ENCODE measurements at regions not wholly inside any gene's neighbourhood (a gene's known extent, or its start where the extent isn't known, plus 50 kb on each side); places are given as distances from the start of the nearest gene placed in this dataset.
"Not testable (repeated sequence)": the region's sequence is repeated elsewhere in the genome, so short reads cannot be mapped to it uniquely, and the experiment has no call there.

DNA sequence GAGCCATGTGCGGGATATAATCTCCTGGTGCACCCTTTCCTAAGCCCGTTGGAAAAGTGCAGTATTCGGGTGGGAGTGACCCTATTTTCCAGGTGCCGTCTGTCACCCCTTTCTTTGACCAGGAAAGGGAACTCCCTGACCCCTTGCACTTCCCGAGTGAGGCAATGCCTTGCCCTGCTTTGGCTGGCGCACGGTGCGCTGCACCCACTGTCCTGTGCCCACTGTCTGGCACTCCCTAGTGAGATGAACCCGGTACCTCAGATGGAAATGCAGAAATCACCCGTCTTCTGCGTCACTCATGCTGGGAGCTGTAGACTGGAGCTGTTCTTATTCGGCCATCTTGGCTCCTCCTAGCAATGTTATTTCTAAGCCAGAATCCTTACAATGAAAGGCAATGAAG lies 121.1 kb downstream of the TAF11L14 start:
- no CpG with 5 or more reads among the region's 12 CpGs for WGBS (ENCODE audit: insufficient coverage, low lambda C conversion rate)
- H3K27me3 ChIP-seq (ENCODE audit: control insufficient read depth, insufficient read depth, low read length); H3K4me3 ChIP-seq (ENCODE audit: low read length); H3K27ac ChIP-seq (ENCODE audit: low read length); H3K9me3 ChIP-seq (ENCODE audit: control insufficient read depth, low read depth, low read length); DNase-seq; H3K4me1 ChIP-seq (ENCODE audit: control insufficient read depth, insufficient read depth, low read length); H3K36me3 ChIP-seq (ENCODE audit: control insufficient read depth, insufficient read depth, low read length): not testable (repeated sequence)

- DNase-seq = no peak
- H3K27me3 ChIP-seq (ENCODE audit: control insufficient read depth, insufficient read depth, low read length) = no peaks in the 10 kb centered on the region
- H3K4me3 ChIP-seq (ENCODE audit: low read length) = no peak overlapping the region
- no peak overlapping the region for H3K27ac ChIP-seq (ENCODE audit: low read length)
- 100% methylated on average over 1 of the region's 4 CpGs for WGBS (ENCODE audit: insufficient coverage, low lambda C conversion rate)
- H3K36me3 ChIP-seq (ENCODE audit: control insufficient read depth, insufficient read depth, low read length) = no peaks in the 10 kb centered on the region
- no peaks in the 10 kb centered on the region for H3K4me1 ChIP-seq (ENCODE audit: control insufficient read depth, insufficient read depth, low read length)
- no peaks in the 10 kb centered on the region for H3K9me3 ChIP-seq (ENCODE audit: control insufficient read depth, low read depth, low read length)
Measured at GRCh38 chr5:17761326-17761725, 127.1 kb downstream of the TAF11L14 start.

- Histone ChIP-seq H3K36me3 (ENCODE audit: control insufficient read depth, insufficient read depth, low read length) (no peaks in the 10 kb centered on the region), H3K27me3 (ENCODE audit: control insufficient read depth, insufficient read depth, low read length) (no peaks in the 10 kb centered on the region), H3K4me1 (ENCODE audit: control insufficient read depth, insufficient read depth, low read length) (no peaks in the 10 kb centered on the region), H3K4me3 (ENCODE audit: low read length) (no peak overlapping the region), H3K27ac (ENCODE audit: low read length) (no peak overlapping the region), H3K9me3 (ENCODE audit: control insufficient read depth, low read depth, low read length) (no peaks in the 10 kb centered on the region)
- DNase-seq = no peak
- 100% methylated on average over 1 of the region's 1 CpG for WGBS (ENCODE audit: insufficient coverage, low lambda C conversion rate)
Measured at GRCh38 chr5:17763301-17763700, 129.0 kb downstream of the TAF11L14 start.

DNA sequence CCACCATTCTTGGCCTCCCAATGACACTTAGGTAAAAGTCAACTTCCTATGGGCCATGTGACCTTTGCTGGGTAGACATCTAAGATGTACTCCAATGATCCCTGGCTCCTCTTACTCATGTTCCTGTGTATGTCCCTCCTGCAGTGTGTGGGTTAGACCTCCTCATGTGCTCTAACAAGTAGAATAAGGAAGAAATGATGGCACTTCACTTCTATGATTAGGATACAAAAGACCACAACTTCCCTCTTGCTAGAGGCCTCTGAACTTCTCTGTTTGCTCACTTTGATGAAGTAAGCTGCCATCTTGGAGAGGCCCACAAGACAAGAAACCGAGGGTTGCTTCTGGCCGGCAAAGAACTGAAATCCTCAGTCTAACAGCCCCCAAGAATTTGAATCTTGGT lies 131.8 kb downstream of the TAF11L14 start:
- H3K9me3 ChIP-seq (ENCODE audit: control insufficient read depth, low read depth, low read length) = no peaks in the 10 kb centered on the region
- no peaks in the 10 kb centered on the region for H3K36me3 ChIP-seq (ENCODE audit: control insufficient read depth, insufficient read depth, low read length)
- DNase-seq = no peak
- no CpG with 5 or more reads among the region's 2 CpGs for WGBS (ENCODE audit: insufficient coverage, low lambda C conversion rate)
- no peaks in the 10 kb centered on the region for H3K27me3 ChIP-seq (ENCODE audit: control insufficient read depth, insufficient read depth, low read length)
- no peak overlapping the region for H3K4me3 ChIP-seq (ENCODE audit: low read length)
- H3K4me1 ChIP-seq (ENCODE audit: control insufficient read depth, insufficient read depth, low read length) = no peaks in the 10 kb centered on the region
- no peak overlapping the region for H3K27ac ChIP-seq (ENCODE audit: low read length)

- DNase-seq = no peak
- no CpG with 5 or more reads among the region's 3 CpGs for WGBS (ENCODE audit: insufficient coverage, low lambda C conversion rate)
- H3K9me3 ChIP-seq (ENCODE audit: control insufficient read depth, low read depth, low read length) = no peaks in the 10 kb centered on the region
- no peak overlapping the region for H3K4me3 ChIP-seq (ENCODE audit: low read length)
- H3K27me3 ChIP-seq (ENCODE audit: control insufficient read depth, insufficient read depth, low read length) = no peaks in the 10 kb centered on the region
- no peaks in the 10 kb centered on the region for H3K36me3 ChIP-seq (ENCODE audit: control insufficient read depth, insufficient read depth, low read length)
- no peaks in the 10 kb centered on the region for H3K4me1 ChIP-seq (ENCODE audit: control insufficient read depth, insufficient read depth, low read length)
- no peak overlapping the region for H3K27ac ChIP-seq (ENCODE audit: low read length)
Measured at GRCh38 chr5:17769277-17769676, 135.0 kb downstream of the TAF11L14 start.

GRCh38 chr5:17772232-17772631 lies 138.0 kb downstream of the TAF11L14 start:
- Histone ChIP-seq H3K4me1 (ENCODE audit: control insufficient read depth, insufficient read depth, low read length) (no peaks in the 10 kb centered on the region), H3K36me3 (ENCODE audit: control insufficient read depth, insufficient read depth, low read length) (no peaks in the 10 kb centered on the region), H3K27ac (ENCODE audit: low read length) (no peak overlapping the region), H3K27me3 (ENCODE audit: control insufficient read depth, insufficient read depth, low read length) (no peaks in the 10 kb centered on the region), H3K4me3 (ENCODE audit: low read length) (no peak overlapping the region), H3K9me3 (ENCODE audit: control insufficient read depth, low read depth, low read length) (no peaks in the 10 kb centered on the region)
- WGBS (ENCODE audit: insufficient coverage, low lambda C conversion rate) = no CpG with 5 or more reads among the region's 6 CpGs
- no peak for DNase-seq

DNA sequence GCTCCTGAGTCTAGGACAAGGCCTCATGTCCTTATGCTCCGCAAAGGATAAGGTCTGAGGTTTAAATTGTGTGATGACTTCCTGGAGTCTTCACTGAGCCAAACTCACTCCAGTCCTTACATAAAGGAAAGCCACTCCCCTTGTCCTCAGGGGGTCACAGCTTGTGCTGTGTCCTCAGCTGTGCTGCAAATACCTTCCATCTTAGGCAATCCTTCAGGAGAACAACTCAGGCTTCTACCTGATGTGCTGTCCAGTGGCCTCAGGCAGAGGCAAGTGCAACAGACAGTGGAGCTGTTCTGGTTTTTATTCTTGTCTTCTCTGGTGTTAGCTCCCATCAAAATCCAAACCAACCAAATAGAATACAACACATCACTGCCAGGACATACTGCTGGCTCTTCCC lies 151.5 kb downstream of the TAF11L14 start:
- Histone ChIP-seq H3K9me3 (ENCODE audit: control insufficient read depth, low read depth, low read length) (no peaks in the 10 kb centered on the region), H3K27ac (ENCODE audit: low read length) (no peak overlapping the region), H3K4me3 (ENCODE audit: low read length) (no peak overlapping the region), H3K36me3 (ENCODE audit: control insufficient read depth, insufficient read depth, low read length) (no peaks in the 10 kb centered on the region), H3K27me3 (ENCODE audit: control insufficient read depth, insufficient read depth, low read length) (no peaks in the 10 kb centered on the region), H3K4me1 (ENCODE audit: control insufficient read depth, insufficient read depth, low read length) (no peaks in the 10 kb centered on the region)
- no CpG with 5 or more reads among the region's 1 CpG for WGBS (ENCODE audit: insufficient coverage, low lambda C conversion rate)
- no peak for DNase-seq

GRCh38 chr5:17788351-17788750 lies 154.1 kb downstream of the TAF11L14 start:
- Histone ChIP-seq H3K27ac (ENCODE audit: low read length) (no peak overlapping the region), H3K4me1 (ENCODE audit: control insufficient read depth, insufficient read depth, low read length) (no peaks in the 10 kb centered on the region), H3K27me3 (ENCODE audit: control insufficient read depth, insufficient read depth, low read length) (no peaks in the 10 kb centered on the region), H3K36me3 (ENCODE audit: control insufficient read depth, insufficient read depth, low read length) (no peaks in the 10 kb centered on the region), H3K4me3 (ENCODE audit: low read length) (no peak overlapping the region), H3K9me3 (ENCODE audit: control insufficient read depth, low read depth, low read length) (peaks cover 4% of the 10 kb centered on the region)
- no peak for DNase-seq

DNA sequence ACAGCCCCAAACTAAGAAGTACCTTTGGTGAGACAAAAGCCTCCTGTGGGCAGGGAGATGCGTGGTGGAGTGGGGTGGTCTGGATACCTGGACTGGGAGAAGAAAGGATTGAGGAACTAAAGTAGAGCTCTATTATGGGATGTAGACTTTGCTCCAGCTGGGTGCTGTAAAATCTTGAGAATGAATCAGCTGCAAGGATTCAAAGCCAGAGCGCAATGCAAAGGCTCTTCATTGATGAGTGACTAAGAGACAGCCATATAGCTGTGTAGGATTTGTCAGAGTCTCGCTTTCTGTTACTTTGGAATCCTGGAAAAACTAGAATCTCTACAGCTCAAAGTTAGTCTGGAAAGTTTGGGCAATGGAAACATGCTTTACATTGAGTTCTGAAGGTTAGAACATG lies 159.9 kb downstream of the TAF11L14 start:
- no CpG with 5 or more reads among the region's 3 CpGs for WGBS (ENCODE audit: insufficient coverage, low lambda C conversion rate)
- no peak for DNase-seq
- no peak overlapping the region for H3K27ac ChIP-seq (ENCODE audit: low read length)
- H3K4me3 ChIP-seq (ENCODE audit: low read length) = no peak overlapping the region
- no peaks in the 10 kb centered on the region for H3K27me3 ChIP-seq (ENCODE audit: control insufficient read depth, insufficient read depth, low read length)
- no peaks in the 10 kb centered on the region for H3K4me1 ChIP-seq (ENCODE audit: control insufficient read depth, insufficient read depth, low read length)
- no peaks in the 10 kb centered on the region for H3K36me3 ChIP-seq (ENCODE audit: control insufficient read depth, insufficient read depth, low read length)
- peaks cover 4% of the 10 kb centered on the region for H3K9me3 ChIP-seq (ENCODE audit: control insufficient read depth, low read depth, low read length)

GRCh38 chr5:17794815-17795214 lies 160.6 kb downstream of the TAF11L14 start:
- Histone ChIP-seq H3K27me3 (ENCODE audit: control insufficient read depth, insufficient read depth, low read length) (no peaks in the 10 kb centered on the region), H3K9me3 (ENCODE audit: control insufficient read depth, low read depth, low read length) (peaks cover 4% of the 10 kb centered on the region), H3K4me1 (ENCODE audit: control insufficient read depth, insufficient read depth, low read length) (no peaks in the 10 kb centered on the region), H3K4me3 (ENCODE audit: low read length) (no peak overlapping the region), H3K36me3 (ENCODE audit: control insufficient read depth, insufficient read depth, low read length) (no peaks in the 10 kb centered on the region), H3K27ac (ENCODE audit: low read length) (no peak overlapping the region)
- WGBS (ENCODE audit: insufficient coverage, low lambda C conversion rate) = 100% methylated on average over 1 of the region's 2 CpGs
- DNase-seq = no peak

DNA sequence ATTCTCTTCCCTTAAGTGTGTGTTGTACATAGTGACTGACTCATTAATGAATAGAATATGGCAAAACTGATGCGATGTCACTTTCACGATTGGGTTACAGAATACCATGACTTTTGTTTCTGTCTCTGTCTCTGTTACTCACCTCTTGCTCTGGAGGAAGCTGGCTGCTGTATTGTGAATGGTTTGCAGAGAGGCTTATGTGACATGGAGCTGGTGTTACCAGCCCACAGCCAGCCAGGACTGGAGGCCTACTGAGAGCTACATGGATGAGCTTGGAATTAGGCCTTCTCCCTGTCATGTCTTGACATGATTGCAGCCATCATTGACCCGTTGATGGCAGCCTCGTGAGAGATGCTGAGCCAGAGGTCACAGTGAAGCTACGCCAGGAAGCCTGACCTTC lies 161.9 kb downstream of the TAF11L14 start:
- peaks cover 4% of the 10 kb centered on the region for H3K9me3 ChIP-seq (ENCODE audit: control insufficient read depth, low read depth, low read length)
- no peak for DNase-seq
- WGBS (ENCODE audit: insufficient coverage, low lambda C conversion rate) = no CpG with 5 or more reads among the region's 5 CpGs
- H3K36me3 ChIP-seq (ENCODE audit: control insufficient read depth, insufficient read depth, low read length) = no peaks in the 10 kb centered on the region
- no peak overlapping the region for H3K27ac ChIP-seq (ENCODE audit: low read length)
- no peaks in the 10 kb centered on the region for H3K27me3 ChIP-seq (ENCODE audit: control insufficient read depth, insufficient read depth, low read length)
- no peak overlapping the region for H3K4me3 ChIP-seq (ENCODE audit: low read length)
- no peaks in the 10 kb centered on the region for H3K4me1 ChIP-seq (ENCODE audit: control insufficient read depth, insufficient read depth, low read length)
